ENCODE measurements at regions not wholly inside any gene's neighbourhood (a gene's known extent, or its start where the extent isn't known, plus 50 kb on each side); places are given as distances from the start of the nearest gene placed in this dataset.

GRCh38 chr9:79477955-79478771 is 93.6 kb upstream of the TLE4 start:
- peak; percentile 33 for TF ChIP-seq CTCF (IDR thresholded peaks at IDR 0.05; ENCODE audit: insufficient read depth, low read depth, low read length)
- no peak for TF ChIP-seq EZH2 (IDR thresholded peaks at IDR 0.05; ENCODE audit: insufficient read depth, low read length)

Measured in astrocyte (in vitro differentiated cells and primary cell).